ENCODE measurements at regions not wholly inside any gene's neighbourhood (a gene's known extent, or its start where the extent isn't known, plus 50 kb on each side); places are given as distances from the start of the nearest gene placed in this dataset.

DNA sequence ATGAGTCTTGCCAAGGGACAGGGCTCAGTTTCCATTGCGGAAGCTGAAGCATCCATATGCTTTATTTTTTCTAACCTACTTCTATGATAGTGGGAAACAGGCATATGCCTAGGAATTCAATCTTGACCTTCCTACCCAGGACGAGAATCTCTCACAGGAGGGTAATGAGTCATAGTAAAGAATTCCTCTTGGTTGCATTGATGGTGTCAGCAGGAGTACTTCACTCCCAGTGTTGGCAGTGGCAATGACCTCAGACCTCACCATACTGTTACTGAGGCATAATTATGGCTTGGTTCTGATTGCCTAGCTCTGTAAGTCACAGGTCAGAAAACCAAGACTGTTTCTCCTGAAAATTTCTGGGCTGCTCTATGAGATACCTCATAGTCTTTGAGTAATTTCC lies 552.9 kb downstream of the ARL4A start:
- Histone ChIP-seq H3K36me3 (ENCODE audit: insufficient read depth, low read length) (no peaks in the 10 kb centered on the region), H3K79me2 (ENCODE audit: insufficient read depth, low read length) (no peaks in the 10 kb centered on the region), H3K27me3 (ENCODE audit: insufficient read depth, low read length) (no peaks in the 10 kb centered on the region), H3K4me2 (ENCODE audit: insufficient read depth, low read length) (no peak overlapping the region), H3K27ac (ENCODE audit: low read depth, low read length) (no peak overlapping the region), H3K4me1 (ENCODE audit: insufficient read depth, low read length) (no peaks in the 10 kb centered on the region), H2AFZ (ENCODE audit: low read length) (no peak overlapping the region), H3K9me3 (ENCODE audit: low read depth, low read length) (no peaks in the 10 kb centered on the region), H3K4me3 (ENCODE audit: insufficient read depth, low read length) (no peak overlapping the region), H4K20me1 (ENCODE audit: insufficient read depth, low read length) (no peaks in the 10 kb centered on the region)
- DNase-seq (ENCODE audit: insufficient read length, low spot score, missing footprints): peak; percentile 25
- TF ChIP-seq, protein P1, sequence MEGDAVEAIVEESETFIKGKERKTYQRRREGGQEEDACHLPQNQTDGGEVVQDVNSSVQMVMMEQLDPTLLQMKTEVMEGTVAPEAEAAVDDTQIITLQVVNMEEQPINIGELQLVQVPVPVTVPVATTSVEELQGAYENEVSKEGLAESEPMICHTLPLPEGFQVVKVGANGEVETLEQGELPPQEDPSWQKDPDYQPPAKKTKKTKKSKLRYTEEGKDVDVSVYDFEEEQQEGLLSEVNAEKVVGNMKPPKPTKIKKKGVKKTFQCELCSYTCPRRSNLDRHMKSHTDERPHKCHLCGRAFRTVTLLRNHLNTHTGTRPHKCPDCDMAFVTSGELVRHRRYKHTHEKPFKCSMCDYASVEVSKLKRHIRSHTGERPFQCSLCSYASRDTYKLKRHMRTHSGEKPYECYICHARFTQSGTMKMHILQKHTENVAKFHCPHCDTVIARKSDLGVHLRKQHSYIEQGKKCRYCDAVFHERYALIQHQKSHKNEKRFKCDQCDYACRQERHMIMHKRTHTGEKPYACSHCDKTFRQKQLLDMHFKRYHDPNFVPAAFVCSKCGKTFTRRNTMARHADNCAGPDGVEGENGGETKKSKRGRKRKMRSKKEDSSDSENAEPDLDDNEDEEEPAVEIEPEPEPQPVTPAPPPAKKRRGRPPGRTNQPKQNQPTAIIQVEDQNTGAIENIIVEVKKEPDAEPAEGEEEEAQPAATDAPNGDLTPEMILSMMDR (IDR thresholded peaks at IDR 0.05; ENCODE audit: extremely low read depth, low read depth, low read length): no peak

DNA sequence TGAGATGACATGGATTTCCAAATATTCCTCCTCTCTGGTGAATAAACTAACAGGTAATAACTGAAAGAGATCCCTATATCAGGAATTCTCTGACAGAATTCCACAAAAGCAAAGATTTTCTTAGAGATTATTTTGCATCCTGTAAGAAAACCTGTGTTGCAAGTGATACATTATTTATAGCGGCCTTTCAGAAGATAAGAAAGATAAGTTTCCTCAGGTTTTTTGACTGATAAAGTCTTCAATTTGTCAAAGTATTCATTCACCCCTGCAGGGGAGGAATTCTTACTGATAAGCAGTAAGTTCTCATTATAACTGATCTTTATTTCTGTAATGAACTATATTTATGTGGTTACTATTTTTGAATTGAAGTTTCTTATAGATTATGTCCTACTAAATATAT lies 554.0 kb downstream of the ARL4A start:
- TF ChIP-seq, protein P1 (IDR thresholded peaks at IDR 0.05; ENCODE audit: extremely low read depth, low read depth, low read length): no peak
- no peaks in the 10 kb centered on the region for H3K9me3 ChIP-seq (ENCODE audit: low read depth, low read length)
- no peak overlapping the region for H2AFZ ChIP-seq (ENCODE audit: low read length)

DNA sequence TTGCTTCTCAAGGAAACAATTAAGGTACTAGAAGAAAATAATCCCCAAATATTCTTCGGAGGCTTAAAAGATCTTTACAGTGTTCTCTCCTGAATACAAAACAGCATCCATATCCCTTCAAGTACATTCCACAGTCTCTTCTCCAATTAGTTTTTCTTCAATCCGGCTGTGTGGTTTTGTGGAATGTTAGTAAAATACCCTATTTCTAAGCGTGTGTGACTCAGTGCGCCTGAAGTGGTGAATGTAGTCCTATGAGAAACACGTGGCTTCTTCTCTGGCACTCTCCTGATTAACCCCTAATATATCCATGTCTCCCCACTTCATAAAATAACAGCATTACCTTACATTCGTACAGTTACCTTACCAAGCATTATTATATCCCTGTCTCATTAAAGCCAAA lies 570.2 kb downstream of the ARL4A start:
- H3K9me3 ChIP-seq (ENCODE audit: low read depth, low read length): no peaks in the 10 kb centered on the region
- no peak overlapping the region for H3K27ac ChIP-seq (ENCODE audit: low read depth, low read length)
- no peaks in the 10 kb centered on the region for H3K4me1 ChIP-seq (ENCODE audit: insufficient read depth, low read length)
- DNase-seq (ENCODE audit: insufficient read length, low spot score, missing footprints): no peak
- TF ChIP-seq, protein P1 (IDR thresholded peaks at IDR 0.05; ENCODE audit: extremely low read depth, low read depth, low read length): no peak
- H2AFZ ChIP-seq (ENCODE audit: low read length): no peak overlapping the region
- no peaks in the 10 kb centered on the region for H3K79me2 ChIP-seq (ENCODE audit: insufficient read depth, low read length)
- H4K20me1 ChIP-seq (ENCODE audit: insufficient read depth, low read length): no peaks in the 10 kb centered on the region
- no peaks in the 10 kb centered on the region for H3K36me3 ChIP-seq (ENCODE audit: insufficient read depth, low read length)
- H3K4me3 ChIP-seq (ENCODE audit: insufficient read depth, low read length): no peak overlapping the region
- no peak overlapping the region for H3K4me2 ChIP-seq (ENCODE audit: insufficient read depth, low read length)
- H3K27me3 ChIP-seq (ENCODE audit: insufficient read depth, low read length): no peaks in the 10 kb centered on the region

More for the DNA sequence above, 554.0 kb downstream of the ARL4A start:
- H4K20me1 ChIP-seq (ENCODE audit: insufficient read depth, low read length): no peaks in the 10 kb centered on the region
- H3K4me2 ChIP-seq (ENCODE audit: insufficient read depth, low read length): no peak overlapping the region
- no peak for DNase-seq (ENCODE audit: insufficient read length, low spot score, missing footprints)
- H3K27ac ChIP-seq (ENCODE audit: low read depth, low read length): no peak overlapping the region
- no peaks in the 10 kb centered on the region for H3K36me3 ChIP-seq (ENCODE audit: insufficient read depth, low read length)
- no peaks in the 10 kb centered on the region for H3K79me2 ChIP-seq (ENCODE audit: insufficient read depth, low read length)
- no peaks in the 10 kb centered on the region for H3K4me1 ChIP-seq (ENCODE audit: insufficient read depth, low read length)
- H3K4me3 ChIP-seq (ENCODE audit: insufficient read depth, low read length): no peak overlapping the region
- no peaks in the 10 kb centered on the region for H3K27me3 ChIP-seq (ENCODE audit: insufficient read depth, low read length)

DNA sequence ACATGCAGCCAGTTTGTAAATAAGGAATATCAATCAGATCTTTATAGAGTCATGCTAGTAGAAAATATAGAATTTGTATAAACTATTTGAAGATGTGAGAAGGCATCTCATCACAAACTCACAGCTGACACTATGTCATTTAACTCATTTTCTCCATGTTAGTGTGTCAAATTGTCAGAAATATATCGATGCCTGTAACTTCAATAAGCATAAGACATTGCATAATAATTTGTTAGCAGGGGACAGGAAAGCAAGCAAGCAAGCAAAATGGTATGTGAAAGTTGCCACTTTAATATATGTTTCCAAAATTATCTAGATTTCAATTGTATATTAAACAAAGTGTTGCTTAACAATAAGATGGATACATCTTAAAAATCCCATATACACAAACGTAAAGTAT lies 571.0 kb downstream of the ARL4A start:
- Histone ChIP-seq H3K9me3 (ENCODE audit: low read depth, low read length) (no peaks in the 10 kb centered on the region), H3K27ac (ENCODE audit: low read depth, low read length) (no peak overlapping the region), H3K36me3 (ENCODE audit: insufficient read depth, low read length) (no peaks in the 10 kb centered on the region), H3K79me2 (ENCODE audit: insufficient read depth, low read length) (no peaks in the 10 kb centered on the region), H3K4me2 (ENCODE audit: insufficient read depth, low read length) (no peak overlapping the region), H3K4me3 (ENCODE audit: insufficient read depth, low read length) (no peak overlapping the region), H3K4me1 (ENCODE audit: insufficient read depth, low read length) (no peaks in the 10 kb centered on the region), H2AFZ (ENCODE audit: low read length) (no peak overlapping the region), H3K27me3 (ENCODE audit: insufficient read depth, low read length) (no peaks in the 10 kb centered on the region), H4K20me1 (ENCODE audit: insufficient read depth, low read length) (no peaks in the 10 kb centered on the region)
- TF ChIP-seq, protein P1 (IDR thresholded peaks at IDR 0.05; ENCODE audit: extremely low read depth, low read depth, low read length): no peak
- DNase-seq (ENCODE audit: insufficient read length, low spot score, missing footprints): peak; percentile 17
